ENCODE measurements at regions not wholly inside any gene's neighbourhood (a gene's known extent, or its start where the extent isn't known, plus 50 kb on each side); places are given as distances from the start of the nearest gene placed in this dataset.

GRCh38 chr15:26433060-26433459 lies 339.8 kb downstream of the GABRB3 start:
- TF ChIP-seq GATA2 (IDR thresholded peaks at IDR 0.05; ENCODE audit: low read depth, low read length) (no peak), GATA3 (IDR thresholded peaks at IDR 0.05; ENCODE audit: low read depth, low read length) (no peak)

GRCh38 chr15:26421065-26421464 lies 351.8 kb downstream of the GABRB3 start:
- TF ChIP-seq GATA2 (IDR thresholded peaks at IDR 0.05; ENCODE audit: low read depth, low read length), result no peak
- TF ChIP-seq GATA3 (IDR thresholded peaks at IDR 0.05; ENCODE audit: low read depth, low read length), result no peak

- TF ChIP-seq GATA2 (IDR thresholded peaks at IDR 0.05; ENCODE audit: low read depth, low read length) (no peak), GATA3 (IDR thresholded peaks at IDR 0.05; ENCODE audit: low read depth, low read length) (no peak)
These were observed 377.2 kb downstream of the GABRB3 start for GRCh38 chr15:26395624-26396023.

GRCh38 chr15:26394801-26395200 lies 378.1 kb downstream of the GABRB3 start:
- no peak for TF ChIP-seq GATA3 (IDR thresholded peaks at IDR 0.05; ENCODE audit: low read depth, low read length)
- no peak for TF ChIP-seq GATA2 (IDR thresholded peaks at IDR 0.05; ENCODE audit: low read depth, low read length)

GRCh38 chr15:26392956-26393355 lies 379.9 kb downstream of the GABRB3 start:
- no peak for TF ChIP-seq GATA2 (IDR thresholded peaks at IDR 0.05; ENCODE audit: low read depth, low read length)
- TF ChIP-seq GATA3 (IDR thresholded peaks at IDR 0.05; ENCODE audit: low read depth, low read length), result no peak

DNA sequence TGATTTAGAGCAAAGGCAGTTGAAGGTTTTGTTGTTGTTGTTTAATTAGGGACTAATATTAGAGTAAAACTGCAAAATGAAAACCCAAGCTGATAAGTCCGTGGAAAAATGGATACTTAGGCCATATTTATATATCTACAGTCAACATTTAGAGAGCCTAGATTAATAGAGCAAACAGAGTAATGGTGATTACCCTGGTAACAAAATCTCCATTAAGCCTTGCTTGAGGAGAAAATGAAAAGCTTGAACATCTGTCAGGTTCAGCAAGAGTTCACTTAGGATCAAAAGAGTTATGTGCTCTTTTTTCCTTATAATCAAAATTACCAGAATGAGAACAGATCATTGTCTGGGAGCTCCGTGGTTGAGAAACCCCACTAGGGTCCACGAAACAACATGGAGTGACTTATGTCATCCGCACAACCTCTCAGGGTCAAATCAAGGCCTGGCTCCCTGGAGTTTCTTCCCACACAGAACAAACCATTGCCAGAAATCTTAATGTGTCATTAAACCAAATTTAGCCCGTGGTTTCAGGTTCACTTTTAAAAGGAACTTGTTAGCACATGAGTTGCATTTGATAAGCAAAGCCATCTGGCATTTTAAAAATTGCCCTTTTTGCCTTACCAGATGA lies 381.2 kb downstream of the GABRB3 start:
- TF ChIP-seq GATA3 (IDR thresholded peaks at IDR 0.05; ENCODE audit: low read depth, low read length) (no peak), GATA2 (IDR thresholded peaks at IDR 0.05; ENCODE audit: low read depth, low read length) (no peak)

DNA sequence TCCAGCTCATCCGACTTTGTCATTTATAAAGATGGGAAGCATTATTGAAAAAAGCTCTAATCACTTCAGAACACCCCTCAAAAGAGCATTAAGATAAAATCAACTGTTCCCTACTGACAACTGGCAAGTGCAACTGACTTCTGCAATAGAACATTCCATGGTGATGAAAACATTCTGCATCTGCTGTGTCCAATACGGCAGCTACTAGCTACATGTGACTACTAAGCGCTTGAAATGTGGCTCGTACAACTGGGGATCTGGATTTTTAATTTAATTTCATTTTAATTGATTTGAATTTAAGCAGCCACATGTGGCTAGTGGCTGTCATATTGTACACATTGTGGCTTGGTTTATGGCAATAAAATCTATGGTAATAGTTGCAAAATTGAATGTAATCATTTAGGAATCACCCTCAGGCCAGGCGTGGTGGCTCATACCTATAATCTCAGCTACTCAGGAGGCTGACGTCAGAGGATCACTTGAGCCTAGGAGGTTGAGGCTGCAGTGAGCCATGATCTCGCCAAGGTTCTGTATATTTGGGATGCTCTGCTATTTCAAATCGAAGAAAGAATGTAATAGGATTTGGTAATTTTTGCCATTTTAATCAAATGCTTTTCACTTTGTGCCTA lies 390.3 kb downstream of the GABRB3 start:
- TF ChIP-seq GATA3 (IDR thresholded peaks at IDR 0.05; ENCODE audit: low read depth, low read length), result peak; percentile 42; the same call in 1 of the 2 replicates
- peak; percentile 33; the same call in 1 of the 2 replicates for TF ChIP-seq GATA2 (IDR thresholded peaks at IDR 0.05; ENCODE audit: low read depth, low read length)

GRCh38 chr15:26378304-26378703 lies 394.6 kb downstream of the GABRB3 start:
- TF ChIP-seq GATA2 (IDR thresholded peaks at IDR 0.05; ENCODE audit: low read depth, low read length) (no peak), GATA3 (IDR thresholded peaks at IDR 0.05; ENCODE audit: low read depth, low read length) (no peak)

DNA sequence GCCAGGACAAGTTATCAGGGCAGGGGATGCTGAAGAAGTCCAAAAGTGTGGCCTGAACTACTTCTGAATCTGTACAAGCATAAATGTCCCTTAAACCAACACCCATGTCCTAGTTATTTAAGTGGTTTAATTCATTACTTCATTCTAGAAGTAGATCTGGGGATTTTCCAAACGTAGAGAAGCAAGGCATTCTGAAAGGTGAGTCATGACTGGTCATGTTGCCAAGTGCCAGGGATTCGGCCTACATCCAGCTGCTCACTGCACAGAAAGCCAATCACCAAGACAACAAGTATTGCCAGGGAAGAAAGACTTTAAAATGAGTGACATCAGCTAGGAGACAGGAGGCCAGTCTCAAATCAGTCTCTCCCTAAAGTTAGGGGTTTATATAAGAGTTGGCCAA lies 396.6 kb downstream of the GABRB3 start:
- TF ChIP-seq GATA3 (IDR thresholded peaks at IDR 0.05; ENCODE audit: low read depth, low read length) (no peak), GATA2 (IDR thresholded peaks at IDR 0.05; ENCODE audit: low read depth, low read length) (no peak)

DNA sequence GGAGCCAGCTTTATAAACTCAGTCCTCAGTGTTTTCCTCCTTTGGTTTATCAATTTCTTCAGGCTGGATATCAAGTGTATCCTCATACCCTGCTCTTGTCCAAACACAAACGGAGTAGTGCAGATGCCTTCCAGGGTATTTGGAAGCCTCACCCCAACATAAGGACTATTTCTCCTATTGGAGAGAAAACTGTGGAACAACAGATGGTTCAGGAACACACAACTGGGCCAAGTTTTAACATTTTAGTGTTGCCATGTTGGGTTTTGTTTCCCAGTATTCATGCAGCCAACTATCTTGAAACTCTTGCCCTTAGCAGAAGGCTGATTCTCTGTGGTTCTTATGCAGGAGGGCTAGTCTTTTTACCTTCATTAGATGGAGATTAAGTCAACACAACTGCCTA lies 398.1 kb downstream of the GABRB3 start:
- TF ChIP-seq GATA2 (IDR thresholded peaks at IDR 0.05; ENCODE audit: low read depth, low read length) (no peak), GATA3 (IDR thresholded peaks at IDR 0.05; ENCODE audit: low read depth, low read length) (no peak)

GRCh38 chr15:26372706-26373105 lies 400.2 kb downstream of the GABRB3 start:
- TF ChIP-seq GATA2 (IDR thresholded peaks at IDR 0.05; ENCODE audit: low read depth, low read length), result no peak
- TF ChIP-seq GATA3 (IDR thresholded peaks at IDR 0.05; ENCODE audit: low read depth, low read length), result no peak

GRCh38 chr15:26365077-26365476 lies 407.8 kb downstream of the GABRB3 start:
- TF ChIP-seq GATA3 (IDR thresholded peaks at IDR 0.05; ENCODE audit: low read depth, low read length) (no peak), GATA2 (IDR thresholded peaks at IDR 0.05; ENCODE audit: low read depth, low read length) (no peak)

DNA sequence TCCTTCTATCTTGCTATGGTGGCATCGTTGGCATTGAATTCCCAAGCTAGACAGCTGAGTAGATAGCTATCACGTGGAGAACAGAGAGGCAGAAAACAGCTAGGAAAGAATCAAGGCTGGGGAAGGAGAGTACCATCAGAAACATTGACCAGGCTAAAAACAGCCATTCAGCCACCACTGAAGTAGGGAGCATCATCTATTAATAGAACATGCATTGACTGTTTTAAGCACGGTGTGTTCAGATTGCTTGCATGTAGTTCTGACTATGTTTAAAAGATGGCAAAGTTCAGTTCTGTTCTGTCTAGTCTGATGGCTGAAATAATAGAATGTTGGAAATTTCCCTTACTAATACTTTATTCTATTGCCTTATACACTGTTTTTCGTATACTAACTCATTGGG lies 413.0 kb downstream of the GABRB3 start:
- TF ChIP-seq GATA2 (IDR thresholded peaks at IDR 0.05; ENCODE audit: low read depth, low read length), result no peak
- TF ChIP-seq GATA3 (IDR thresholded peaks at IDR 0.05; ENCODE audit: low read depth, low read length), result no peak

GRCh38 chr15:26358708-26359107 lies 414.2 kb downstream of the GABRB3 start:
- TF ChIP-seq GATA3 (IDR thresholded peaks at IDR 0.05; ENCODE audit: low read depth, low read length), result no peak
- TF ChIP-seq GATA2 (IDR thresholded peaks at IDR 0.05; ENCODE audit: low read depth, low read length), result no peak

GRCh38 chr15:26357653-26358052 lies 415.2 kb downstream of the GABRB3 start:
- TF ChIP-seq GATA2 (IDR thresholded peaks at IDR 0.05; ENCODE audit: low read depth, low read length), result no peak
- no peak for TF ChIP-seq GATA3 (IDR thresholded peaks at IDR 0.05; ENCODE audit: low read depth, low read length)

Measured in SH-SY5Y (cell line).